Prostate gland (tissue), 2 donors: ENCODE measurements at regions not wholly inside any gene's neighbourhood (a gene's known extent, or its start where the extent isn't known, plus 50 kb on each side); places are given as distances from the start of the nearest gene placed in this dataset.

Source experiments
- CTCF ChIP-seq, 4 experiments: fragments of 200-600 bp in 2 of 4; fragments of 450-650 bp in 2 of 4; sonication (generic) in 2 of 4; IDR thresholded peaks; 1 replicate in 3 of 4; 2 replicates in 1 of 4; pipeline ENCODE4 v1.5.1; 2016 to 2019; ENCODE audit warnings: antibody characterized with exemption in 4 of 4, mild to moderate bottlenecking in 2 of 4, moderate library complexity in 2 of 4
- POLR2A ChIP-seq: fragments of 450-650 bp; IDR thresholded peaks from one replicate; pipeline ENCODE4 v1.6.1; 2016; ENCODE audit warnings: antibody characterized with exemption, mild to moderate bottlenecking

- TF ChIP-seq POLR2A (no peak), CTCF (IDR thresholded peaks at IDR 0.05) (no peak)
Measured at GRCh38 chr5:156147944-156148285, 179.0 kb upstream of the SGCD start.
